ENCODE measurements at regions not wholly inside any gene's neighbourhood (a gene's known extent, or its start where the extent isn't known, plus 50 kb on each side); places are given as distances from the start of the nearest gene placed in this dataset.

DNA sequence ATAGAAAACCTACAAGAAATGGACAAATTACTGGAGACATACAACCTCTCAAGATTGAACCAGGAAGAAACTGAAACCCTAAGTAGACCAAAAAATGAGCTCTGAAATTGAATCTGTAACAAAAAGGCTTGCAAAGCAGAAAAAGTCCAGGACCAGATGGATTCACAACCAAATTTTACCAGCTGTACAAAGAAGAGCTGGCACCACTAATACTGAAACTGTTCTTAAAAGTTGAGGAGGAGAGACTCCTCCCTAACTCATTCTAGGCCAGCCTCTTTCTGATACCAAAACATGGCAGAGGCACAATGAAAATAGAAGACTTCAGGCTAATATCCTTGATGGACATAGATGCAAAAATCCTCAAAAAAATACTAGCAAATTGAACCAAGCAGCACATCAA, 542.3 kb downstream of the CYLC2 start:
- TF ChIP-seq, protein P1, sequence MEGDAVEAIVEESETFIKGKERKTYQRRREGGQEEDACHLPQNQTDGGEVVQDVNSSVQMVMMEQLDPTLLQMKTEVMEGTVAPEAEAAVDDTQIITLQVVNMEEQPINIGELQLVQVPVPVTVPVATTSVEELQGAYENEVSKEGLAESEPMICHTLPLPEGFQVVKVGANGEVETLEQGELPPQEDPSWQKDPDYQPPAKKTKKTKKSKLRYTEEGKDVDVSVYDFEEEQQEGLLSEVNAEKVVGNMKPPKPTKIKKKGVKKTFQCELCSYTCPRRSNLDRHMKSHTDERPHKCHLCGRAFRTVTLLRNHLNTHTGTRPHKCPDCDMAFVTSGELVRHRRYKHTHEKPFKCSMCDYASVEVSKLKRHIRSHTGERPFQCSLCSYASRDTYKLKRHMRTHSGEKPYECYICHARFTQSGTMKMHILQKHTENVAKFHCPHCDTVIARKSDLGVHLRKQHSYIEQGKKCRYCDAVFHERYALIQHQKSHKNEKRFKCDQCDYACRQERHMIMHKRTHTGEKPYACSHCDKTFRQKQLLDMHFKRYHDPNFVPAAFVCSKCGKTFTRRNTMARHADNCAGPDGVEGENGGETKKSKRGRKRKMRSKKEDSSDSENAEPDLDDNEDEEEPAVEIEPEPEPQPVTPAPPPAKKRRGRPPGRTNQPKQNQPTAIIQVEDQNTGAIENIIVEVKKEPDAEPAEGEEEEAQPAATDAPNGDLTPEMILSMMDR (IDR thresholded peaks at IDR 0.05) = no peak
- TF ChIP-seq POLR2AphosphoS5 (IDR thresholded peaks at IDR 0.05) (no peak), POLR2A (IDR thresholded peaks at IDR 0.05) (no peak)

Measured in breast epithelium (tissue), 3 donors.